ENCODE measurements at regions not wholly inside any gene's neighbourhood (a gene's known extent, or its start where the extent isn't known, plus 50 kb on each side); places are given as distances from the start of the nearest gene placed in this dataset.

DNA sequence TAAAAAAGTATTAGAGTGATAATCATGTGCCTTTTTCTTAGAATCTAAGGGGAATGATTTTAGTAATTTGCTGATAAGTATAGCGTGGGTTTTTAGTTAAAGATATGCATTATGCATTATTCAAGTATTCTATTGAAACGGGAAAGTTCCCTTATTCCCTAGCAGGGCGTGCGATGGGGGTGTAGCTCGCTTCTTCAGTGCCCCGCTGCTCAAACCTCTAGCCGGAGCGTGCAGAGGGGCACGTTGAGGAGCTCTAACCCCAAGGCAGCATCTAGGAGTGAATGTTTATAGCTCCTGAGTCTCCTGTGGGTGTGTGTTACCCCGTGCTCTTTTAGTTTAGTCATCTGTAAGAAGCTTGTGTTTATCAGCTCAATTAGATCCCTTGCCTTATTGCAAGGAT, 1339.5 kb upstream of the MAP3K7 start (continued):
- TF ChIP-seq RAD21 (IDR thresholded peaks at IDR 0.05; ENCODE audit: insufficient read depth, low read depth, low read length) = no peak
- no peak for TF ChIP-seq SMC3 (IDR thresholded peaks at IDR 0.05; ENCODE audit: borderline replicate concordance, low read length)
- TF ChIP-seq CREM (IDR thresholded peaks at IDR 0.05; ENCODE audit: low read depth) = no peak
- TF ChIP-seq SPI1 (IDR thresholded peaks at IDR 0.05; ENCODE audit: borderline replicate concordance, insufficient read depth, low read depth, low read length) = no peak

DNA sequence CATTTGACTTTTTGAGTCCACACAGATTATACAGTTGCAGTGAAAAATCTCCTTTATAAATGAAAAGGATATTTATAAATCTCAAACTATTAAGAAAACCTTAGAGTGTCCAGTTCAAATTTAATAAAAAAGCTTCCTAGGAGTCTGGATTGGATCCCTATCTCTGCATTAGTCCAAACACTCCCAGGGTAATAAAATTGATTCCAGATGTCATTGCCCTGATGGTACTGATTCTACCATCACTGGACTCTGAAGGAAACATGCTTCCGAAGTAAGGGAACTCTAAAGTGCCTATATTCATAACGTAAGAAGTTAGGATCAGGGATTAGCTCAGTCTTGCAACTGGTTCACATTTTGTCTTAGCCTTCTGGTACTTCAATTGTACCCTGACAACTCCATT, 1325.1 kb upstream of the MAP3K7 start:
- CTCF ChIA-PET = interaction anchor here (0.6 kb wide), 1 partner anchor 378 kb away, joined by 3 read pairs; no protein-coding TSS in a partner anchor
- in situ Hi-C loops (cut with MboI) = no loop called here
- WGBS (ENCODE audit: insufficient coverage, insufficient replicate concordance, low lambda C conversion rate, missing lambda C conversion rate) = 35% methylated on average over 2 of the region's 2 CpGs
- H3K4me3 ChIP-seq = no peak overlapping the region
- H3K36me3 ChIP-seq (ENCODE audit: control insufficient read depth in 2 of 2, insufficient read depth in 2 of 2, low read length in 1 of 2) = no peaks in the 10 kb centered on the region
- ATAC-seq = no peak
- DNase-seq (ENCODE audit: low read depth, low spot score) = no peak
- no peak overlapping the region for H2AFZ ChIP-seq (ENCODE audit: control insufficient read depth, low read depth, low read length)
- no peaks in the 10 kb centered on the region for H3K9me3 ChIP-seq (replicated peaks; ENCODE audit: control insufficient read depth, insufficient read depth, low read length)
- FAIRE-seq = no peak
- SMC1A ChIA-PET (ENCODE audit: uncharacterized antibody, unreplicated experiment) = interaction anchor here (0.6 to 1.5 kb wide), 4 partner anchors 9 to 303 kb away, joined by 3 to 4 read pairs (median 4); no protein-coding TSS in a partner anchor
- H3K27me3 ChIP-seq (replicated peaks in 1 of 2; ENCODE audit: control insufficient read depth in 2 of 2, insufficient read depth in 2 of 2, low read length in 1 of 2) = no peaks in the 10 kb centered on the region
- H3K4me1 ChIP-seq (ENCODE audit: control insufficient read depth, insufficient read depth, low read length) = no peaks in the 10 kb centered on the region
- no peak overlapping the region for H3K4me2 ChIP-seq (ENCODE audit: control insufficient read depth, insufficient read depth)
- TF ChIP-seq ZNF207 (IDR thresholded peaks at IDR 0.05; ENCODE audit: borderline replicate concordance) = no peak
- TF ChIP-seq, protein P1, sequence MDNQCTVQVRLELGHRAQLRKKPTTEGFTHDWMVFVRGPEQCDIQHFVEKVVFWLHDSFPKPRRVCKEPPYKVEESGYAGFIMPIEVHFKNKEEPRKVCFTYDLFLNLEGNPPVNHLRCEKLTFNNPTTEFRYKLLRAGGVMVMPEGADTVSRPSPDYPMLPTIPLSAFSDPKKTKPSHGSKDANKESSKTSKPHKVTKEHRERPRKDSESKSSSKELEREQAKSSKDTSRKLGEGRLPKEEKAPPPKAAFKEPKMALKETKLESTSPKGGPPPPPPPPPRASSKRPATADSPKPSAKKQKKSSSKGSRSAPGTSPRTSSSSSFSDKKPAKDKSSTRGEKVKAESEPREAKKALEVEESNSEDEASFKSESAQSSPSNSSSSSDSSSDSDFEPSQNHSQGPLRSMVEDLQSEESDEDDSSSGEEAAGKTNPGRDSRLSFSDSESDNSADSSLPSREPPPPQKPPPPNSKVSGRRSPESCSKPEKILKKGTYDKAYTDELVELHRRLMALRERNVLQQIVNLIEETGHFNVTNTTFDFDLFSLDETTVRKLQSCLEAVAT (IDR thresholded peaks at IDR 0.05) = no peak
- no peak for TF ChIP-seq SREBF1 (IDR thresholded peaks at IDR 0.05; ENCODE audit: low read length)
- no peak for TF ChIP-seq JUND (IDR thresholded peaks at IDR 0.05; ENCODE audit: low read depth, low read length)
- no peak for TF ChIP-seq IKZF1 (conservative IDR thresholded peaks at IDR 0.05)
- no peak for TF ChIP-seq MTA3 (IDR thresholded peaks at IDR 0.05; ENCODE audit: borderline replicate concordance, low read length)
- no peak overlapping the region for H3K9ac ChIP-seq (ENCODE audit: control insufficient read depth, insufficient read depth, low read length)
- no peak overlapping the region for H3K27ac ChIP-seq (ENCODE audit: control insufficient read depth, insufficient read depth)
- RAD21 ChIA-PET (ENCODE audit: unreplicated experiment) = no interaction called here
- no peaks in the 10 kb centered on the region for H3K79me2 ChIP-seq (ENCODE audit: control insufficient read depth, insufficient read depth, low read length)
- no peaks in the 10 kb centered on the region for H4K20me1 ChIP-seq (ENCODE audit: control insufficient read depth, insufficient read depth)
- no TSS peak for BruUV-seq (replicated peaks)
- intact Hi-C loops (cut with micrococcal nuclease; ENCODE audit: unreplicated experiment) = no loop called here
- POLR2A ChIA-PET = no interaction called here

Measured in GM12878 (cell line).